ENCODE measurements at regions not wholly inside any gene's neighbourhood (a gene's known extent, or its start where the extent isn't known, plus 50 kb on each side); places are given as distances from the start of the nearest gene placed in this dataset.

DNA sequence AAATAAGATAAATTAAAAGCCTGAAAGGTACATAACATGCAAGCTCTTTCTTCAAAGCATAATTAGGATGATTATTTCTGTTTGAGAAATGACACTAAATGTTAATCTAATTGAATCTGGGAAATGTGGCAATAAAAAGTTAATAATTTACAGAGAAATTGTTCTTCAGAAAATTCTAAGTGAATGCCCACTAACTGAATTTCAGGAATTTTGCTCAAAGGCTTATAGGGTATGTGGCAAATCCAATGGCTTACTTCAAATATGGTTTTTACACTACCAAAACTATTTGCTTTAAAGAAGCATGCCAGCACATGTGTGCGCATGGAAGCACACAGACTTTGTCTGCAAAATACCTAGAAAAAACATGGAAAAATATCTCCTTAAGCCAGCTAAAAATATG lies 186.6 kb upstream of the FOXD3 start:
- no peak for TF ChIP-seq POLR2AphosphoS5 (IDR thresholded peaks at IDR 0.05)
- TF ChIP-seq, protein P1, sequence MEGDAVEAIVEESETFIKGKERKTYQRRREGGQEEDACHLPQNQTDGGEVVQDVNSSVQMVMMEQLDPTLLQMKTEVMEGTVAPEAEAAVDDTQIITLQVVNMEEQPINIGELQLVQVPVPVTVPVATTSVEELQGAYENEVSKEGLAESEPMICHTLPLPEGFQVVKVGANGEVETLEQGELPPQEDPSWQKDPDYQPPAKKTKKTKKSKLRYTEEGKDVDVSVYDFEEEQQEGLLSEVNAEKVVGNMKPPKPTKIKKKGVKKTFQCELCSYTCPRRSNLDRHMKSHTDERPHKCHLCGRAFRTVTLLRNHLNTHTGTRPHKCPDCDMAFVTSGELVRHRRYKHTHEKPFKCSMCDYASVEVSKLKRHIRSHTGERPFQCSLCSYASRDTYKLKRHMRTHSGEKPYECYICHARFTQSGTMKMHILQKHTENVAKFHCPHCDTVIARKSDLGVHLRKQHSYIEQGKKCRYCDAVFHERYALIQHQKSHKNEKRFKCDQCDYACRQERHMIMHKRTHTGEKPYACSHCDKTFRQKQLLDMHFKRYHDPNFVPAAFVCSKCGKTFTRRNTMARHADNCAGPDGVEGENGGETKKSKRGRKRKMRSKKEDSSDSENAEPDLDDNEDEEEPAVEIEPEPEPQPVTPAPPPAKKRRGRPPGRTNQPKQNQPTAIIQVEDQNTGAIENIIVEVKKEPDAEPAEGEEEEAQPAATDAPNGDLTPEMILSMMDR (IDR thresholded peaks at IDR 0.05) = no peak
- no peak for TF ChIP-seq POLR2A (IDR thresholded peaks at IDR 0.05)

Data from breast epithelium (tissue), 3 donors.